Aorta (tissue), 5 donors: ENCODE measurements at regions not wholly inside any gene's neighbourhood (a gene's known extent, or its start where the extent isn't known, plus 50 kb on each side); places are given as distances from the start of the nearest gene placed in this dataset.

Experiments
- ATAC-seq: fragments of 200-7000 bp; cut with Tn5 transposase; one replicate; pipeline ENCODE4 v1.9.1; 2022; ENCODE audit warnings: moderate library complexity; ENCODE audit not compliant: low FRiP score
- DNase-seq, 2 donors: peaks; one replicate each; pipeline ENCODE4 v3.0.0-alpha.2; 2020
- H3K27ac ChIP-seq, 2 donors: one replicate each; pipeline ENCODE4 v1.5.1; 2013; ENCODE audit warnings: low read length in 2 of 2, mild to moderate bottlenecking in 2 of 2, moderate library complexity in 2 of 2, control low read depth in 1 of 2, inconsistent platforms in 1 of 2, low read depth in 1 of 2
- H3K27me3 ChIP-seq, 2 donors: one replicate each; pipeline ENCODE4 v1.6.1; 2013; ENCODE audit warnings: control low read depth in 1 of 2, low read length in 1 of 2, mild to moderate bottlenecking in 1 of 2, moderate library complexity in 1 of 2; ENCODE audit not compliant: insufficient read depth in 2 of 2, control insufficient read depth in 1 of 2
- H3K36me3 ChIP-seq, 2 donors: one replicate each; pipeline ENCODE4 v1.6.1; 2013; ENCODE audit warnings: control low read depth in 1 of 2, low read length in 1 of 2, mild to moderate bottlenecking in 1 of 2; ENCODE audit not compliant: insufficient read depth in 2 of 2, control insufficient read depth in 1 of 2
- H3K4me1 ChIP-seq, 2 donors: one replicate each; pipeline ENCODE4 v1.6.1; 2013; ENCODE audit warnings: low read length in 2 of 2, control low read depth in 1 of 2, mild to moderate bottlenecking in 1 of 2, moderate library complexity in 1 of 2; ENCODE audit not compliant: insufficient read depth in 2 of 2, control insufficient read depth in 1 of 2
- H3K4me3 ChIP-seq, 2 donors: one replicate each; pipeline ENCODE4 v1.5.1; 2013; ENCODE audit warnings: low read length in 2 of 2, control low read depth in 1 of 2, mild to moderate bottlenecking in 1 of 2
- H3K9me3 ChIP-seq: one replicate; pipeline ENCODE4 v1.6.1; 2013; ENCODE audit warnings: mild to moderate bottlenecking, low read length; ENCODE audit not compliant: control insufficient read depth
- whole genome bisulfite sequencing, 2 donors: extraction: QIAGEN DNeasy Blood & Tissue Kit; methylation state at CpG; one replicate each; pipeline ENCODE4 v1.1.7; 2013; 5-methylcytosine and 5-hydroxymethylcytosine counted together
- intact Hi-C, 2 donors: fragments of 100-400 bp; cut with DNase I; formaldehyde crosslinking; loops; one replicate each; pipeline versions ENCODE4 v1.14.2 to v1.15.0; 2022
- donor health status: healthy with polysubstance abuse.
- donor health status: Bipolar disorder and iron deficiency.
- donor health status: DM: no; HTN: no; CAD: no.
- donor health status: DM: no; HTN: no; CAD: no.
- donor health status: DM: yes; HTN: yes; CAD: no.

DNA sequence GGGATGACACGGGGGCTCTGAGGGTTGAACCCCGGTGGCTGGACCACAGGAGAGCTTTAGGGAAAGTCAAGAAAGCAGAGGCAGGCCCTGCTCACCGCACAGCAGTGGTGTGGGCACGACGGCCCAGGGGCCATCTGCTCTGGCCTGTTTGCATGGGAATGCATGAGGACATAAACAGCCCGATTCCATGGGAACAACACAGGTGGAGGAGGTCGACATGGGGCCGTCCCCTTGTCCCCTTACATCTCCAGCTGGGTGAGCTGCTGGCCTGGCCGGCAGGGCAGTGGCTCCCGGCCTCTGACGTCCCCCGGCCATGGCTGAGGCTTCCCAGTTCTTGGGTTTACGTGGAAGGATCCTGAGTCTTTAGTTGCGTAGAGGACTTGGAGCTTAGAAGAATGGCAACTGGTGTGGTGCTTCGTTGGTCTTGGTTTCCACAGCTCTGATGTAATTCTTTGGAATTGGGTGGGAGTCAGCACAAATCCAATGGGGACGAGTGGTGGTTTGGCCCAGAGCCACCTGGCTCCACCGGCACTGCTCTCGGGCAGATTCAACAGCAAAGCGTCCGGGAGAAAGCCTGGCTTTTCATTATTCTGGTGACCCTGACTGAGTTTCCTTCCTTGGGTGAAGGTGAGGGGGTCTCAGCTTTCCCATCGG is 98.3 kb upstream of the HDAC4 start:
- ATAC-seq: peak; percentile 61
- no peak overlapping the region for H3K4me3 ChIP-seq
- no peaks in the 10 kb centered on the region for H3K27me3 ChIP-seq
- no peaks in the 10 kb centered on the region for H3K36me3 ChIP-seq
- intact Hi-C loops: no loop called here
- no peaks in the 10 kb centered on the region for H3K4me1 ChIP-seq
- H3K27ac ChIP-seq: no peak overlapping the region
- WGBS, 2 donors: 56 to 60% methylated on average over 21 of the region's 21 CpGs
- DNase-seq: peak; percentile 81 to 89
- no peaks in the 10 kb centered on the region for H3K9me3 ChIP-seq

GRCh38 chr2:239498576-239498975 is 97.8 kb upstream of the HDAC4 start:
- DNase-seq (no peak), ATAC-seq (peak; percentile 58)
- Histone ChIP-seq H3K4me1 (no peaks in the 10 kb centered on the region), H3K36me3 (no peaks in the 10 kb centered on the region), H3K9me3 (no peaks in the 10 kb centered on the region), H3K27ac (no peak overlapping the region), H3K27me3 (no peaks in the 10 kb centered on the region), H3K4me3 (no peak overlapping the region)
- 71% methylated on average over 16 of the region's 16 CpGs for WGBS, 2 donors
- intact Hi-C loops: no loop called here

DNA sequence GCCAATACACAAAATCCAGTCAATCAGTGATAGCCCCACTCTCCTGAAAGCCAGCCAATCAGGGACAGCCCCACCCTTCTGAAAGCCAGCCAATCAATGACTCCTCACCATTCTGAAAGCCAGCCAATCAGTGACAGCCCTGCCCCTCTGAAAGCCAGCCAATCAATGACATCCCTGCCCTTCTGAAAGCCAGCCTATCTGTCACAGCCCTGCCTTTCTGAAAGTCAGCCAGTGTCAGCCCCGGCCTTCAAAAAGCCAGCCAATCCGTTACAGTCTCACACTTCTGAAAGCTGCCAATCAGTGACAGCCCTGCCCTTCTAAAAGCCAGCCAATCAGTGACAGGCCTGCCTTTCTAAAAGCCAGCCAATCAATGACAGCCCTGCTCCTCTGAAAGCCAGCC is 95.9 kb upstream of the HDAC4 start:
- no peak overlapping the region for H3K27ac ChIP-seq
- no peaks in the 10 kb centered on the region for H3K36me3 ChIP-seq
- H3K27me3 ChIP-seq: no peaks in the 10 kb centered on the region
- no peaks in the 10 kb centered on the region for H3K4me1 ChIP-seq
- WGBS, 2 donors: 71 to 91% methylated on average over 2 of the region's 2 CpGs
- no peaks in the 10 kb centered on the region for H3K9me3 ChIP-seq
- ATAC-seq (no peak), DNase-seq (no peak)
- H3K4me3 ChIP-seq: no peak overlapping the region
- intact Hi-C loops: no loop called here

DNA sequence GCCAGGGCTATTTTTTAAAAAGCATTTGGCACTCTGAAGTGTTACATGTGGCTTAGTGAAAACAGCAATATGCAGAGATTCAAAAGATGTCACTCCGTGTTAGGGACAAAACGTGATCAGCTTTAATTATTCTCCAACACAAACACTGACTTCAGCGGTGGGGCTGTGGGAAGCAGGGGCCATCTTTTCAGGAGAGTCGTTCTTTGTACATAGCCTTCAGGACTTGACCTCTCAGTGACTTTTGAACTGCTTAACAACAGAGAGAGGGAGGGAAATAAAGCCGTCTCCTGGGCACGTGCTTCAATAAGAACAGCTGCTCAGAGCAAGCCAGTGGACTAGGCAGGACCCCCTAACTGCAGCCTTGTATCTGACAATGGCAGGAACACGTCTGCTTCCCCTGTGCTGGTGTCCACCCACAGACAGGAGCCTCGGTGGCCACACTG is 95.0 kb upstream of the HDAC4 start:
- H3K27me3 ChIP-seq: no peaks in the 10 kb centered on the region
- no peak for ATAC-seq
- DNase-seq: no peak
- no peaks in the 10 kb centered on the region for H3K36me3 ChIP-seq
- H3K27ac ChIP-seq: no peak overlapping the region
- WGBS, 2 donors: 53 to 60% methylated on average over 8 of the region's 8 CpGs
- no peaks in the 10 kb centered on the region for H3K4me1 ChIP-seq
- H3K9me3 ChIP-seq: no peaks in the 10 kb centered on the region
- intact Hi-C loops: no loop called here
- no peak overlapping the region for H3K4me3 ChIP-seq

GRCh38 chr2:239495175-239495574 is 94.4 kb upstream of the HDAC4 start:
- DNase-seq (no peak), ATAC-seq (no peak)
- Histone ChIP-seq H3K36me3 (no peaks in the 10 kb centered on the region), H3K4me3 (no peak overlapping the region), H3K4me1 (no peaks in the 10 kb centered on the region), H3K27me3 (no peaks in the 10 kb centered on the region), H3K27ac (no peak overlapping the region), H3K9me3 (no peaks in the 10 kb centered on the region)
- WGBS, 2 donors: 88 to 93% methylated on average over 4 of the region's 4 CpGs
- intact Hi-C loops: no loop called here

DNA sequence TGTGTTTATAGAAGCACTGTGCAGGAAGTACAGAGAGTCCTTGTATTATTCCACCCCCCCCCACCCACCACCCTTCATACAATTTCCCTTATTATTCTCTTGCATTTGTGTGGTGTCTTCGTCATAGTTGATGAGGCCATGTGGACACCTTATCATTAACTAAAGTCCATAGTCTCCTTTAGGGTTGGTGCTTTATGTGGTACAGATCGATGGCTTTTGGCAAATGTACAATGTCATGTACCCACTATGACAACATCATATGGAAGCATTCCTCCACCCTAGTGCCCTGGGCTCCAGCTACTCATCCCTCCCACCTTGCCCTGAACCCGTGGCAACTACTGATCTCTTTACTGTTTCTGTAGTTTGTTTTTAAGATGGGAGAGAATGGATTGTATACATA is 93.8 kb upstream of the HDAC4 start:
- no peak for ATAC-seq
- Histone ChIP-seq H3K9me3 (no peaks in the 10 kb centered on the region), H3K27ac (no peak overlapping the region), H3K36me3 (no peaks in the 10 kb centered on the region), H3K27me3 (no peaks in the 10 kb centered on the region), H3K4me1 (no peaks in the 10 kb centered on the region), H3K4me3 (no peak overlapping the region)
- DNase-seq: no peak
- WGBS, 2 donors: 86 to 90% methylated on average over 3 of the region's 3 CpGs
- intact Hi-C loops: no loop called here

GRCh38 chr2:239489481-239489880 is 88.7 kb upstream of the HDAC4 start:
- DNase-seq (no peak), ATAC-seq (no peak)
- intact Hi-C loops: no loop called here
- H3K36me3 ChIP-seq: no peaks in the 10 kb centered on the region
- H3K9me3 ChIP-seq: no peaks in the 10 kb centered on the region
- H3K4me1 ChIP-seq: no peaks in the 10 kb centered on the region
- WGBS, 2 donors: 75 to 89% methylated on average over 3 of the region's 3 CpGs
- no peak overlapping the region for H3K4me3 ChIP-seq
- H3K27me3 ChIP-seq: no peaks in the 10 kb centered on the region
- H3K27ac ChIP-seq: no peak overlapping the region

DNA sequence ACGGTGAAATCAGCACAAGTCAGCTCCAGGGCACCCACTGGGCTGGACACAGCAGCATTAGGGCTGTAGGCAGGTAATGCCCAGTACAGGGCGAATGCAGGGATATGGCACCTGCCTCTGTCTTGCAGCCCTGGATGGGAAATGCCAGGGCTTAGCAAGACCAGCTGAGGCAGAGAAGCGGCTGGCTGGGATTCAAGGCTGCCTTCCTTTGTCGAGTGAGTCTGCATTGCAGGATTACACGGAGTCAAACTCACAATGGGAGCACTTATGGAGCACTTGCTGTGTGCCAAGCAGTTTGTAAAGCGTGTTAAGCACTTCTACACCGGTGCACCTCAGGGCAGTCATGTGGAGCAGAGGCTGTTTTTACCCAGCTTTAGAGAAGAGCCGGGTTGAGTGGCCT is 87.3 kb upstream of the HDAC4 start:
- no peaks in the 10 kb centered on the region for H3K9me3 ChIP-seq
- H3K4me1 ChIP-seq: no peaks in the 10 kb centered on the region
- WGBS, 2 donors: 78 to 81% methylated on average over 8 of the region's 8 CpGs
- intact Hi-C loops: no loop called here
- H3K36me3 ChIP-seq: no peaks in the 10 kb centered on the region
- no peak overlapping the region for H3K4me3 ChIP-seq
- H3K27me3 ChIP-seq: no peaks in the 10 kb centered on the region
- no peak for DNase-seq
- H3K27ac ChIP-seq: no peak overlapping the region
- no peak for ATAC-seq

DNA sequence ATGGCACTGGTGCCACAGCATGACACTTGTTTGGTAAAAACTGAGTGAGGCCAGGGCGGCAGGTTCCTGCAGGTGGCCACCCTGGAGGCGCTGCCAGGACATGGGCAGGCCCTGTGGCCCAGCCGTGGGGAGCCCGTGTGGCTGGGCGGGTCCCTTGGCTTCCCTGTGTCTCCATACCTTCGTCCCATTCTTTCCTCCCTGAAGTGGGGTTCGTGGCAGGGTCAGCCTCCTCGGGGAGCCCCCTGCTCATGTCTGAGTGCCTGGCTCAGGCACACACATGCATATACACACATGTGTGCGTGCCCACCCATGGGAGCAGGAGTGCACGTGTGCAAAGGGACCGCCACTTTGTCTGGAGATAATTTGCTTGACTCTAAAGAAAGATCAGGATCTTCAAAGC is 86.5 kb upstream of the HDAC4 start:
- whole genome bisulfite sequencing, 2 donors: 87 to 88% methylated on average over 11 of the region's 11 CpGs
- Histone ChIP-seq H3K27me3 (no peaks in the 10 kb centered on the region), H3K4me3 (no peak overlapping the region), H3K9me3 (no peaks in the 10 kb centered on the region), H3K27ac (no peak overlapping the region), H3K4me1 (no peaks in the 10 kb centered on the region), H3K36me3 (no peaks in the 10 kb centered on the region)
- ATAC-seq: no peak
- DNase-seq: no peak
- intact Hi-C loops: no loop called here
